ENCODE measurements at regions not wholly inside any gene's neighbourhood (a gene's known extent, or its start where the extent isn't known, plus 50 kb on each side); places are given as distances from the start of the nearest gene placed in this dataset.
"Not testable (repeated sequence)": the region's sequence is repeated elsewhere in the genome, so short reads cannot be mapped to it uniquely, and the experiment has no call there.

GRCh38 chr5:8731110-8731509 is 814.8 kb downstream of the SEMA5A start:
- not testable (repeated sequence) for TF ChIP-seq CTCF, POLR2AphosphoS5 (IDR thresholded peaks at IDR 0.05)
